Prostate gland (tissue), 2 donors: ENCODE measurements at regions not wholly inside any gene's neighbourhood (a gene's known extent, or its start where the extent isn't known, plus 50 kb on each side); places are given as distances from the start of the nearest gene placed in this dataset.

Experiments
- CTCF ChIP-seq, 4 experiments: fragments of 200-600 bp in 2 of 4; fragments of 450-650 bp in 2 of 4; sonication (generic) in 2 of 4; IDR thresholded peaks; 1 replicate in 3 of 4; 2 replicates in 1 of 4; pipeline ENCODE4 v1.5.1; 2016 to 2019; ENCODE audit warnings: antibody characterized with exemption in 4 of 4, mild to moderate bottlenecking in 2 of 4, moderate library complexity in 2 of 4
- POLR2AphosphoS5 ChIP-seq: sonication (generic); formaldehyde crosslinking; IDR thresholded peaks from one replicate; pipeline ENCODE4 v1.6.1; 2017; ENCODE audit warnings: antibody characterized with exemption

- no peak for TF ChIP-seq POLR2AphosphoS5
- TF ChIP-seq CTCF (IDR thresholded peaks at IDR 0.05), result no peak
Measured at GRCh38 chr5:142206801-142207200, 98.2 kb downstream of the NDFIP1 start.
